Psoas muscle (tissue), 7 donors: ENCODE measurements at regions not wholly inside any gene's neighbourhood (a gene's known extent, or its start where the extent isn't known, plus 50 kb on each side); places are given as distances from the start of the nearest gene placed in this dataset.
A peak's percentile ranks its signal among the peaks of the same experiment; 100 is the strongest.
"Not testable (repeated sequence)": the region's sequence is repeated elsewhere in the genome, so short reads cannot be mapped to it uniquely, and the experiment has no call there.

Experiments
- ATAC-seq, 4 donors: fragments of 200-7000 bp; cut with Tn5 transposase; one replicate each; pipeline ENCODE4 v1.9.1; 2020; ENCODE audit warnings: moderate library complexity in 3 of 4, mild to moderate bottlenecking in 2 of 4
- DNase-seq, 2 donors: peaks; one replicate each; pipeline ENCODE4 v3.0.0-alpha.2; 2020
- H3K27ac ChIP-seq: fragments of 200-600 bp; one replicate; pipeline ENCODE4 v1.8.0; 2022
- H3K27me3 ChIP-seq, 3 donors: fragments of 200-600 bp in 1 of 3; one replicate each; pipeline versions ENCODE4 v1.6.1 to v1.8.0; 2013 to 2022; ENCODE audit warnings: low read length in 2 of 3, mild to moderate bottlenecking in 2 of 3, moderate library complexity in 1 of 3; ENCODE audit not compliant: insufficient read depth in 3 of 3
- H3K36me3 ChIP-seq, 2 donors: fragments of 200-600 bp in 1 of 2; one replicate each; pipeline versions ENCODE4 v1.6.1 to v1.8.0; 2013 to 2022; ENCODE audit warnings: low read depth in 1 of 2, mild to moderate bottlenecking in 1 of 2, moderate library complexity in 1 of 2; ENCODE audit not compliant: insufficient read depth in 1 of 2
- H3K4me1 ChIP-seq: fragments of 200-600 bp; one replicate; pipeline ENCODE4 v1.8.0; 2022
- H3K4me3 ChIP-seq: fragments of 200-600 bp; one replicate; pipeline ENCODE4 v1.8.0; 2022; ENCODE audit warnings: mild to moderate bottlenecking
- H3K9me3 ChIP-seq: fragments of 200-600 bp; one replicate; pipeline ENCODE4 v1.8.0; 2022
- CTCF ChIP-seq: fragments of 200-600 bp; IDR thresholded peaks from one replicate; pipeline ENCODE4 v1.8.0; 2022; ENCODE audit warnings: antibody characterized with exemption
- WGBS, 3 donors: extraction: QIAGEN DNeasy Blood & Tissue Kit; methylation state at CpG; one replicate each; pipeline versions ENCODE4 v1.1.6 to v1.1.7; 2013; 5-methylcytosine and 5-hydroxymethylcytosine counted together
- intact Hi-C, 2 donors: fragments of 100-400 bp; cut with DNase I; formaldehyde crosslinking; loops; one replicate each; pipeline versions ENCODE4 v1.11.0 to v1.14.2; 2022
- donor health status: healthy with polysubstance abuse.
- donor health status: DM: no; HTN: no; CAD: no; lungs with moderate emphysema.
- donor health status: Bipolar disorder and iron deficiency.
- donor health status: healthy.
- donor health status: DM: yes; HTN: yes; CAD: no.
- donor health status: DM: no; HTN: no; CAD: no.
- donor health status: DM: yes; HTN: yes; CAD: no.

- intact Hi-C loops, result no loop called here
Observed at GRCh38 chr11:11202885-11203284, 150.2 kb downstream of the CSNK2A3 start.

GRCh38 chr11:11201302-11201701 is 151.7 kb downstream of the CSNK2A3 start:
- H3K4me3 ChIP-seq, H3K36me3 ChIP-seq, H3K27me3 ChIP-seq, H3K4me1 ChIP-seq, DNase-seq, ATAC-seq, H3K27ac ChIP-seq, H3K9me3 ChIP-seq, intact Hi-C loops: not testable (repeated sequence)
- WGBS, 3 donors, result 60 to 70% (median 68%) methylated on average over 4 of the region's 4 CpGs

More at GRCh38 chr11:11202885-11203284, 150.2 kb downstream of the CSNK2A3 start:
- no peaks in the 10 kb centered on the region for H3K27me3 ChIP-seq
- no peak for TF ChIP-seq CTCF
- H3K27ac ChIP-seq, result no peak overlapping the region
- no peak overlapping the region for H3K4me3 ChIP-seq
- DNase-seq (no peak), ATAC-seq (no peak)
- H3K9me3 ChIP-seq, result no peaks in the 10 kb centered on the region
- no peaks in the 10 kb centered on the region for H3K4me1 ChIP-seq
- H3K36me3 ChIP-seq, result no peaks in the 10 kb centered on the region
- WGBS, 3 donors, result 57 to 80% (median 73%) methylated on average over 2 of the region's 2 CpGs

- Histone ChIP-seq H3K9me3 (peaks cover 5% of the 10 kb centered on the region), H3K27me3 (no peaks in the 10 kb centered on the region), H3K4me1 (peaks cover 4% of the 10 kb centered on the region), H3K4me3 (no peak overlapping the region), H3K27ac (no peak overlapping the region), H3K36me3 (no peaks in the 10 kb centered on the region)
- 74 to 88% (median 75%) methylated on average over 3 of the region's 3 CpGs for WGBS, 3 donors
- TF ChIP-seq CTCF, result no peak
- DNase-seq (no peak), ATAC-seq (no peak)
- intact Hi-C loops, result no loop called here
Observed at GRCh38 chr11:11192541-11192940, 160.5 kb downstream of the CSNK2A3 start.

- Histone ChIP-seq H3K27ac (no peak overlapping the region), H3K36me3 (no peaks in the 10 kb centered on the region), H3K4me1 (peaks cover 4% of the 10 kb centered on the region), H3K4me3 (no peak overlapping the region), H3K9me3 (peaks cover 5% of the 10 kb centered on the region), H3K27me3 (no peaks in the 10 kb centered on the region)
- WGBS, 3 donors, result 17 to 30% (median 19%) methylated on average over 3 of the region's 3 CpGs
- intact Hi-C loops, result no loop called here
- no peak for TF ChIP-seq CTCF
- no peak for DNase-seq
- peak in 1 of 4 donors; percentile 74 for ATAC-seq
Observed at GRCh38 chr11:11189506-11189905, 163.5 kb downstream of the CSNK2A3 start.

GRCh38 chr11:11186249-11186648 is 166.8 kb downstream of the CSNK2A3 start:
- no peak for TF ChIP-seq CTCF
- ATAC-seq, result no peak
- Histone ChIP-seq H3K9me3 (no peaks in the 10 kb centered on the region), H3K27ac (no peak overlapping the region), H3K4me3 (no peak overlapping the region), H3K36me3 (no peaks in the 10 kb centered on the region), H3K4me1 (peaks cover 4% of the 10 kb centered on the region), H3K27me3 (no peaks in the 10 kb centered on the region)
- intact Hi-C loops, result no loop called here
- WGBS, 3 donors, result 91 to 95% (median 92%) methylated on average over 5 of the region's 5 CpGs
- no peak for DNase-seq
